NCI-H82 treated with DMSO at 0.1 percent for 48 hours (cell line): ENCODE measurements at regions not wholly inside any gene's neighbourhood (a gene's known extent, or its start where the extent isn't known, plus 50 kb on each side); places are given as distances from the start of the nearest gene placed in this dataset.
"Not testable (repeated sequence)": the region's sequence is repeated elsewhere in the genome, so short reads cannot be mapped to it uniquely, and the experiment has no call there.

Source experiments
- DNase-seq: peaks from one replicate; lab custom pipeline; 2025; ENCODE audit not compliant: unreplicated experiment; lab: John Stamatoyannopoulos, UW

DNA sequence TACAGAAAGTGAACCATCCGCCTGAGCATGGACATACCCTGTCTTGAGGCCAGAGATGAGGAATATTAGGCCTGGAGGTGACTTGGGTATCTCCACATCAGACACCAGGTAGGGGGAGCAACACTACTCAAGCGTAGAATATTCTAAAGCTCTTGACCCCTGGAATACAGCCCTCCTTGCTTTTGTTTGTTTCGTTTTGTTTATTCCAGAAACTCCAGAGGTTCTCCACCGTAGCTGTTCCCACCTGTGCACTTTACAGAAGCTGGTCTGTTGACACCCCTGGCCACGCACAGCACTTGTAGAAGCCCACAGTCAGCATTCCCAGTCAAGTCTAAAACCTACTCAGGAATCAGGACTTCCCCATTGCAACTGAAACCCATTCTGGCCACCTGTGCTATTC, 139.6 kb upstream of the NEBL start:
- DNase-seq: no peak

DNA sequence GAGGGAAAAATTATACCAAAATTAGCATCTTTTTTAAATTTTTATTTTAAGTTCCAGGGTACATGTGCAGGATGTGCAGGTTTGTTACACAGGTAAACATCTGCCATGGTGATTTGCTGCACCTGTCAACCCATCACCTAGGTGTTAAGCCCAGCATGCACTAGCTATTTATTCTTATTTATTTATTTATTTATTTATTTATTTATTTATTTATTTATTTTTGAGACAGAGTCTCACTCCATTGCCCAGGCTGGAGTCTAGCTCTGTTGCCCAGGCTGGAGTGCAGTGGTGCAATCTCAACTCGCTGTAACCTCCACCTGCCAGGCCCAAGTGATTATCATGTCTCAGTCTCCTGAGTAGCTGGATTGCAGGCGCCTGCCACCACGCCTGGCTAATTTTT, 137.7 kb upstream of the NEBL start:
- not testable (repeated sequence) for DNase-seq

DNA sequence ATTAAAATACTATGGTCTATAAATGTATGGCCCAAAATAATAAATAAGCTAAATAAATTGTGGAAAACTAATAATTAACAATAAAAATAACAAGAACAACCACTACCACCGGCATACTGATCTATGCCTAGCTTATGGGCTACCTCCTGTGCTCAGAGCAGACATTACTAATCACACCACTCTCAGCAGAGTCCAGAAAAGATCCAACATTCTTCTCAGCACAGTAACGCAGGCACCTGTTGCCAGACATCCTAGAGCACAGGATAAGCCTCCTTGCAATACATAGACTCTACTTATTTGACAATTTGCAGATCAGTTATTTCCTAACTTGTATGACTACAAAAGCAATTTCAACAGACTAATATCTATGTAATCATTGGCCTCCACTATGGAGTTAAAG, 137.1 kb upstream of the NEBL start:
- no peak for DNase-seq

DNA sequence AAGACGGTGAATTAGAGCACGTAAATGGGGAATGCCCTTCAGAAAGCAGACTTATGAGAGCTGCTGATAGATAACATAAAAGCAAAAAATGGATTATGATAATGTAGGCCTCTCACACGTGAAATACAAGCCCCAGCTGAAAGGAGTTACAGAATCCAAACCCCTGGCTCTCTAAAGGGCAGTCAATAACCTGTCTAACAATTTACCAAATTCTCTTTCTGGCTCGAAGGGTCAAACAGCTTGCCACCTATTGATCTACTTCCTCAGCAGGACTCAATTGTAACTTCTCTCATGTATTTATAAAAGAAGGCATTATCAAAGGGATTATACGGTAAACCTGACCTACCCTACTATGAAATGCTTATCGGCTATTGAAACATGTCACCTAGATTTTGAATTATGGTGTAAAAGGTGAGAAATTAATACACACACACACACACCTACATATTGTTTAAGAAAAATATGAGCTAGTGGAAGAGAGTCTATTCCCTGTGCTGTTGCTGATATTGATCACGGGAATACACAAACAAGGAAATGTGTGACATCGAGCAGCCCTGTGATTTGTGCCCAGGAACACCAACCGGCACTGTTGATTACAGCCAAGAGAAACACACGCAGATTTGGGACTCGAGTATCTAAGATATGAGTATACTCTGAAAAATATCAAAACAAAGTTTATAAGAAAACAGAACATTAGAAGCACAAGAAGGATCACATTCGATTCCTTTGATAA, 135.6 kb upstream of the NEBL start:
- DNase-seq: no peak

DNA sequence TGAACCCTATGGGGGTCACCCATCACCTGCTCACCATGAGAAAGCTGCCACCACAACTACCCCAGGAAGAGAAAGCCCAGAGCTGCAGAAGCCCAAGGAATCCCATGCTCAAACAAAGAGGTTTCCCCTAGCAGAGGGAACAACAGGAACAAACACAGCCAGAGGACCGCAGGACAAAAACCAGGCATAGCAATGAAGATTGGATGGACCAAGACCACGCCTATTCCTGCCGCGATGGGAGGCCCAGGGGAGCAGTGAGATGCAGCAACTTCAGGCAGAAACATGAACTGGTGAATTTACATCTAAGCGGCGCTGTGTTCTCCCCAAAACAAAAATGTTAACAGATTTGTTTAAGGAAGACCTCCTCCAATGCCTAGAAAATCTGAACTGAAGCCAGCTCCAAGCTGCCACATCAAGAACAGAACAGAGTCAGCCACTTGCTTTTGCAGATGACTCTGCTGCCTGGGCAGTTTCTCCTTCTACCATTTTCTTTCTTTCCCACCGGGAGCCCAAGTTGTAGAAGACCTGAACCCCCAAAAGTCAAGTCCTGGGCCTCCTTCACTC, 134.2 kb upstream of the NEBL start:
- DNase-seq: no peak

DNA sequence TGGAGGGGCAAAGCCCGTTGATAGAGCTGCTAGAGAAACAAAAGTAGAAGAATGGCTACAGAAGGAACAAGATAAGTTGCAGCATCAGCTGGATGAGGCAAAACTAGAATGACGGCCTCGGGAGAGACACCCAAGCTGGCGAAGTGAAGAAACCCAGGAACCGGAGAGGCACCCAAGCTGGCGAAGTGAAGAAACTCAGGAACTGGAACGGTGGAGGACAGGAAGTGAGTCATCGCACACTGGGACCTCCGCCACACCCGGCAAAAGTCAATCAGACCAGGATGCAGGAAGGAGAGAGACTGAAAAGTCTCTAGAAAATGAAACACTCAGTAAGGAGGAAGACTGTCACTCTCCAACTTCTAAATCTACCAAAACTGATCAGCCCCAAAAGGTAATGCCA, 133.0 kb upstream of the NEBL start:
- no peak for DNase-seq

DNA sequence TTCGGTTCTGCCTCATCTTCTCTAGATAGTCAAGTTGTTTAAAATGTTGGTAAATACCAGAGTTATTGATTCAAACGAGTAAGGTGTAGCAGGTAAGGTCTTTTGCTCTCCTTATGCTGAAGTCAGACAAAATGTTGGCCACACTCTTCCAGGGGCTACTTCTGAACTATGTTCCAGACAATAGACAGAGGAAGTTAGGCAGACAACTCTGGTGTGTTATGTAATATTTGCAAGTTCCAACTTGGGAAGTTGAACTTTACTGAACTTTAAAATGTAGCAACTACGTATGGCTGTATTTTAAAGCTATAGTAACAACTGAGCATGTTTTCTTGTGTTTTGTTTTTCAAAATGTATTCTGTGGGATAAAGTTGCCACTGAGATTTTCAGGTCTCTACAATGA, 125.7 kb upstream of the NEBL start:
- DNase-seq: no peak

DNA sequence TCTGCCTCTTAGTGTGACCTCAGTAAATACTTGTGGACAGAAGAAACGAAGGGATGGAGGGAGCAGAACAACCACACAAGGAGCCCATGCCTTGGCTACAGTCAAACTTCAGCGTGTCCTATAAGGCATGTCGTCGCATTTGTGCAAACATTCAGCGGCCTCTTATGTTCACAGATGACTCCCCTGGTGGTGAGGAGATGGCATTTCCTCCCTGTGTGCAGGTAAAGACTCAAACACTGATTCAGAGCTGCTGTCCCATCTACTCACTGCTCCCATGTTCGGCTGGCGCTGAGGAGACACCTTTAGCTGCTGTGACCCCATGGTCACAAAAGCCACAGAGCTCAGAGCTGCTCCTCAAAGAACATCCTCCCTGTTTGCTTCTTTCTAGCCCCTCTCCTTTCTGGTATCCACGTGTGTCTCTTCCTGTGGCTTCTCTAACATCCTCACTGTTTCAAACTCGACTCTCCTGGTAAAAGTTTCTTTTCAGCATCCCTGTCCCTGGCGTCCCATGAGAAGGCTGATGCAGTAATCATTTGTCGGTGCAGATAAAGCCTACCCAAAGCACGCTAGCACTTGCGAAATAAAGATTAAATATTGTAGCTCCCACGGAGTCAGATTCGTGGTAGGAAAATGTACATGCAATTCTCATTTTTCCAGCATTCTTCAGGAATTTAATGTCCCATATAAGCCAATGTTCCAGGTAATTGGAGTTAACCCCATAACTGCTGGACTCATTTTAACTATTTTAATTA, 124.9 kb upstream of the NEBL start:
- no peak for DNase-seq

DNA sequence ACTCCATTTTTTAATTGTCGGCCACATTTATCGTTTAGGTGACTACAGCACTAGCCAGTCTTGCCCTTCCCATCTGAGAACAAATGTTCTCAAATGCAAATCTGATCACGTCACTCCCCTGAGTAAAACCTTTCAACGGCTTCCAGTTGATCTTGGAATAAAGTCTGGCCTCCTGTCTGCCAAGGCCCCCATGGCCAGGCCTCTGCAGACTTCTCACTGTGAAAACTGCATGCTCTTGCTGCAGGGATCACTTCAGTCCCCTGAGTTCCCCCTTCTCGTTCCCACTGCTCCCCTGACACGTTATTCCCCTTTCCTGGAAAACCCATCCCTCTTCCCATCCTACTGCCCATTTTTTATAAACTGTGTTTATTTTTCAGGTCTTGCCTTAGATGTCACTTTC, 124.1 kb upstream of the NEBL start:
- DNase-seq: no peak

DNA sequence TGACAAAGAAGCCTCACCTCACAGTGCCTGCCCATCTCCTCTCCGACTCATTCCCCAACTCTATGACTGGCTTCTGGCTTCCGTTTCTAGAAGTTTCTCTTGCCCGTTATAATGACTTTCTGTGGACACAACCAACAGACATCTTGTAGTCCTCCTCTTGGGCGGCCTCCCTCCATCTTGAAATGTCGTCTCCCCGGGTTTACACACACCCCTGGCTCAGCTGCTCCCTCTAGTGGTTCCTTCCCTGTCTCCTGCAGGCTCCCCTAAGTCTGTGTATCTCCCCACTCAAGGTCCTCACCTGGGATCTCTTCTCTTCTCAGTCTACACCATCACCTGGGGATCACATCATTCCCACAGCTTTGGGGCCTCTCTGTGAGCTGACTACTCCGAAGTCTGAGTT, 123.4 kb upstream of the NEBL start:
- DNase-seq: peak; percentile 8

DNA sequence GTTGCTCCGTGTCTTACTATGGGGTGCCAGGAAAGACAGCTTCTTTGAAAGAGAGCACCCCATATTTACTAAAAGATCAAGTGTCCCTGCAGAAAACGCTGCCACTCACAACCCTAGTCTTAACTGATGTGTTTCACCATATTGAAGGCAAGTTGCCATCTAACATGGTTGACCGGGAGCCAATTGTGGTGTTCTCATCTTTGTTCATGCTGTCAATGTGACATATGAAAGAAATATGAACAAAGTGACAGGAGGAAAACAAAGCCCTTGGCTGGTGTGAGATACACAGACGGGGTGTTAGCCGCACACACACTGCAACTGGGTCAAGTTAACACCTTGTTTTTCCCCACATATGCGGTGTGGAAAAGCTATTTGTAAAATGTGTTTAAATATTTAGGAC, 122.3 kb upstream of the NEBL start:
- no peak for DNase-seq

DNA sequence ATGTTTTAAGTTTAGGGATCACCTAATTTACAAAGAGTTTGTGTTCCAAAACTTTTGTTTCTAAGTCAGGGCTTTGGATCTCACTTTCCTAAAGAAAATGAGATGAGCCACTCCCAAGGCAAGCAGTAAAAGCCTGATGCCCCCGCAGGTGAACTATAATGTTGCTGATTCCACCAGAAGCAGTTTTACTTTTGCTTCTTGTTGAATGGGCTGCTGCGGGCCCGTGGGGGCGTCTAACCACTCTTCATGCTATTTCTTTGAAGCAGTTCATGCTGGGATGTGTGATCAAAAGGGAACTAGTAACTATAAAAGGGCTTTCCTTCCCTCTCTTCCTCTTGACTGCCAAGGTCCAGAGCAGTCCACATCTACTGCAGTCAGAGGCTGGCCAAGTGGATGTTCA, 118.7 kb upstream of the NEBL start:
- no peak for DNase-seq

DNA sequence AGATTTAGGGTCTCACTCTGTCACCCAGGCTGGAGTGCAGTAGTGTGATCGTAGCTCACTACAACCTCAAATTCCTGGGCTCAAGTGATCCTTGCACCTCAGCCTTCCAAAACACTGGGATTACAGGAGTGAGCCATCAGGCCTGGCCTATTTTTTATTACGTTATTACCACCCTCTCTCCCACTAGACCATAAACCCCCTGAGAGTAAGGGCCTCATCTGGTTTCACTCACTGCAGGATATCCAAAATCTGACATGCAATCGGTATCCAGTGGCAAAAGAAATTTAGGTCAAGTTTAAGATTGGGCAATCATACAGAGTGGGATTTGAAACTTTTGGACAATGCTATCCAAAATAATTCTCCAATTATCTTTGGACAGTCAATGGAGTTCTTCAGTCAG, 117.0 kb upstream of the NEBL start:
- DNase-seq: no peak

DNA sequence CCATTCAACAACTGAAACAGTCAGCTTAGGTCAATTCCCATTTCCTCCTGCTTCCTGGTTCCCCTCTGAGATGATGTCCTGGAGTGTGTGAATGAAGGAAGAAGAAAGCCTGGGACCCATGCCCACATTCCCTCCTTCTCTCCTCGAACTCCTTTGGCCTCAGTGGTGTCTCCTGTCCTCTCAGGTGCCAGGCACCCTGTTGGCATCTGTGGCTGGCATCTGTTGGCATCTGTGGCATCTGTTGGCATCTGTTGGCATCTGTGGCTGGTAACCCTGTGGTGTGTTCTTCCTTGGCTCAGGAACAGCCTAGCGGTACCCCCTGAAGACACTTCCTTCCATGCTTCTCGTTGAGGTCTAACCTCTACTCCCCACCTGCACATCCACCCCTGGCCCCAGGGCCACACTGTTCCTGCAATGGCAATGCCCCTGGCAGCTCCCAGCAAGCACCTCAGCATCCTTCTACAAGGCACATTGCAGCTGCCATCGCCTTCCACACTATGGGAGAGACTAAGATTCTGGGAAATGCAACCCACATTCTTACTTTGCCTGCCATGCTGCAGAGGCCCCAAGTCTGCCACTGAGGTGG, 114.4 kb upstream of the NEBL start:
- DNase-seq: no peak

DNA sequence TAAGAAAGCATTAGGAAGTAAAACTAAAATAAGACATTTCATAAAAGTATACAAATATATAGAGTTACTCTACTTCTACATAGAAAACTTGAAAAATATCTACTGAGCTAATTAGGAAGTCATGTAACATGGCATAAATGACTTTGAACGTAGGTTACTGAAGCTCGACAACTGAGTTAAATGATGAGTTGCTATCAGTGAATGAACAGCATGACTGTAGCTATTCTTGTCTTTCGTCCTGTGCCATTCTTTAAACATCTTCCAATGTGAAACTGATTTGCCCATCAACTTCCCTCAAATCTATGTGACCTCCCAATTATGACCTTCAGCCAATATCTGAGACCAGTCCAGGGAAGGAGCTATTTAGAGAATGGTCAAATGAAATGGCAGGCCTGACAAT, 113.5 kb upstream of the NEBL start:
- DNase-seq: no peak

DNA sequence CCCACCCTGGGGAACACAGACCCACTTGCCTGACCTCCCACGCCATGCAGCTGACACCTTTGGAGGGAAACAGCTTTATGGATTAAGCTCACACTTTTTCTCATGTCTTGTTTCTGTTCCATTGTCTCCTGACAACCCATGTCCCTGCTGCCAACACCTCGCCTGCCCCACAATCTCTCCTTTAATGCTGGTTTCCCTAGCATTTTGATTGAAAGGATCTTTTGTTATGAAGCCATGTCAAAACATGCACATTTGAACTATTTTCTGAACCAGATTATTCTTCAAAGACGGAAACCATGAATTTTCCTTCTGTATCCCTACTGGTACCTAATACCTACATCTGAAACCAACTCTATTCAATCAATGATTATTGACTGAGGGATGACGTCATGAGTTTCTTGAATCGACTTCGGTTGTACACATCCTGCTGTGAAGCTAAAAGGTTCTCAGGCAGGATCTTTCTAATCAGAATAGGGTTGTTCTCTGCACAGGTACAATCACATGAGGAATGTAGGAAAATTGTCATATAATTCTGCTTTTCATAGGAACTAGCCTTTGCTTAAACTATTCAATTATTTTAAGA, 106.2 kb upstream of the NEBL start:
- DNase-seq: no peak

DNA sequence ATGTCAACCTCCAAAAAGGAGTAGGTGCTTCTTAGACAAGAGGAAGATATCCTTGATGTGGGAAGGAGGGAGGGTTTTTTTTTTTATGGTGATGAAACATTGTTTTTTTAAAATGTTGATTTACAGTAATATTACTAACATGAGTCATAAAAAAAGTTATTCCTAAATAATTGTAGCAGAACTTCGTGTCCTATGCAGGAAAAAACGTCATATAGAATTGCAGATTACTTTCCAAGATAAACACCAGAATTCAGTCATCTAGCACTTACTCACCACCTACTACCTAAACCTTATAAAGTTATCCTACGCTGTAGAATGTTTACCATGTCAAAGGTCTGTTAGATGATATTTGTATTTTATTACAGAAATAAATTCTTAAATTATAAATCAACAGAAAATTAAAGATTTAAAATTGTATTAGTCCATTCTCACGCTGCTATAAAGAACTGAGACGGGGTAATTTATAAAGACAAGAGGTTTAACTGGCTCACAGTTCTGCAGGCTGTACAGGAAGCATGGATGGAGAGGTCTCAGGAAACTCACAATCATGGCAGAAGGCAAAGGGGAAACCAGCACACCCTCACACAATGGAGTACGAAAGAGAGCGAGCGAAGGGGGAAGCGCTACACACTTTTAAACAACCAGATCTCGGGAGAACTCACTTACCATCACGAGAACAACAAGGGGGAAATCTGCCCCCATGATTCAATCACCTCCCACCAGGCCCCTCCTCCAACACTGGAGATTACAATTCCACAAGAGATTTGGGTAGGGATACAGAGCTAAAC, 105.2 kb upstream of the NEBL start:
- DNase-seq: no peak

DNA sequence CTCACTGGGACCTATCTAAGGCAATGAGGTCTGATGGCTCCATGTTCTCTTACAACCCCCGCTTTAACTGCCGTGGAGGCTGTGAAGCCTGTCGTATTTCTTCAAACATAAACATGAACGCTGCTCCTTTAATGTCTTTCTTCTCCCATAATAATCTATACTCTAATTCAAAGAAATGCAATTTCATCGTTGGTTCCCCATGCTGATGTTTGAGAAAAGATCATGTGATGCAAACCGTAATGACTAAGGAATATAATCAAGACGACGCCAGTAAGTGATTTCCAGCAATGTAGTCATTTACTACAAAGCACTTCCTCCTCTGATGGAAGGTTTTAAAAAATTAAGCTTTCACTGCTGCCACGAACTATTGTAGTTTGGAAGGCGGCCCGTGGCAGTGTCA, 102.6 kb upstream of the NEBL start:
- no peak for DNase-seq

DNA sequence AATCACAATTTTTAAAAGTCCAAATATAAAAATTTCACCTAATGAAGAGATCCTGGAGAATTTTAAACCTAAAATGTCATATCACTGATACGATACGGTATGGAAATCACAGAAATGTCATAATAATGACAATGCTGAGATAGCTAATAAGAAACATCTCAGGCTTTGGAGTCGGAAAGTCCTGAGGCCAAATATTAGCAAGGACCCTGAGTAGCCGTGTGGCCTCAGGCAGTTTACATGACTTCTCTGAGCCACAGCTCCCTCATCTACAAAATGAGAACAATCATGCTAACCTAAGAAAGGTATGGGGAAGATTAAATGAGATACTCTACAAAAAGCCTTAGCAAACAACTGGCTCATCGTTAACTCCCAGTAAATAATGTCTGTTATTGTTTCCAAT, 100.9 kb upstream of the NEBL start:
- DNase-seq: no peak

DNA sequence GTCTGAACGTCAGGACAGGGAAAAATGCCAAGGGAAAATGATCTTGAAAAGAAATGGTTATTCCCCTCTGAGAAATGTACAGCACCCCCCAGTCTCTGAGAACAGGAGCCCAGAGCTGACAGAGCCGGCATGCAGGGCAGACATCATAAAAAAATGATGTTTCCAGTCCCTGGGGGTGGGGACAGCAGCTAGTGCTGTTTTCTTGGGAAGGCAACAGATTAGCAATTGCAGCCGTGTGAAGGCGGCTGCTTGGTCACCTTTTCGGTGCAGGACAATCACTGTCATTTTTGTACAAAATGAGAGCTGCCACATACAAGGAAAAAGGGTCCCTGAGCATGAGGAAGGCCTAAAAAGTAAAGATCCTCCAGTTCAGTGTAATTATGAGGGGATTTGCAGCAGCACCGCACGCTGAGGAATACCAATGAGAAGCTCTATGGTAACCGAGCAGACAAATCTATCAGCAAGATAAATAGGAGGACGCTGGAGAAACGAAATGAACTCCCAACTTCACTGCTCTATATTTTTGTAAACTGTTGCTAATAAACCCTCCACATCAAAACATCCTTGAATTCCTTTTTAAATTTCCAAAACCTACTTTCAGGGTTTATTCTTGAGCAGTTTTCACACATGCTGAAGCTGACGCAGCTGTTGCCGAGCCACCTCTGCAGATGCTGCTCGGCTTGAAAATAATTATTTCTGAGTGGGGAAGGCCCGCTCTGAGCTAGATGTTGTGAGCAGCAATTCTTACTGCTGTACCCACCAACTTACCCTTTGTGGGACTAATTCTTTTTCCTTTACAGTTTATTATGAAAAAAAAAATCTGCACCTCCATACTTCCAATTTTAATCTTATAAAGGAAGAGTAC, 98.2 kb upstream of the NEBL start:
- no peak for DNase-seq
